ENCODE measurements at regions not wholly inside any gene's neighbourhood (a gene's known extent, or its start where the extent isn't known, plus 50 kb on each side); places are given as distances from the start of the nearest gene placed in this dataset.

DNA sequence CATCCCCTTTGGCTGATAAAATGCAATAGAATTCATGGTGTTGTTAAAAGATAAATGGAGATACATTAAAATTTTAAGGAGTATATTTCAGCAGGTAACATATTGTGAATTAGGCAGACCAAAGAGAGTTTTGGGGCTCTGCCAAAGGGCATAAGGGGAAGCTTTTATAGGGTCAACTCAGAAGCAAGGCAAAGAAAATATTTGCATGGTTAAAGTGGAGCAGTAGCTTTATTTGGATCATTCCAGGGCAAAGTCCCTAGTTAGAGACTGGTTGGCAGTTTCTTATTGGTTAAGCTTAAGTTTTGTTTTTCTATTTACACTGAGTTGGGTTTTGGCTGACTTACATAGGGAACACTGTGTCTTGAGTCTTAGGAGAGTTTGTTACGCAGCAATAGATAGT is 75.1 kb upstream of the CA10 start:
- Histone ChIP-seq H3K4me3 (ENCODE audit: low read depth in 2 of 2, low read length in 2 of 2) (no peak overlapping the region), H3K4me1 (ENCODE audit: control insufficient read depth, insufficient read depth, low read length) (no peaks in the 10 kb centered on the region), H3K9me3 (ENCODE audit: control insufficient read depth, insufficient read depth, low read depth, low read length) (no peaks in the 10 kb centered on the region), H3K27me3 (ENCODE audit: control insufficient read depth, insufficient read depth, low read length) (no peaks in the 10 kb centered on the region), H3K36me3 (ENCODE audit: control insufficient read depth, insufficient read depth, low read length) (no peaks in the 10 kb centered on the region), H3K27ac (ENCODE audit: low read length) (no peak overlapping the region)
- in situ Hi-C loops (cut with HindIII; ENCODE audit: low pct_unique_long_range_greater_than_20kb, low sequenced_read_pairs) (no loop called here), intact Hi-C loops (cut with micrococcal nuclease; ENCODE audit: unreplicated experiment) (no loop called here)
- TF ChIP-seq, protein P1, sequence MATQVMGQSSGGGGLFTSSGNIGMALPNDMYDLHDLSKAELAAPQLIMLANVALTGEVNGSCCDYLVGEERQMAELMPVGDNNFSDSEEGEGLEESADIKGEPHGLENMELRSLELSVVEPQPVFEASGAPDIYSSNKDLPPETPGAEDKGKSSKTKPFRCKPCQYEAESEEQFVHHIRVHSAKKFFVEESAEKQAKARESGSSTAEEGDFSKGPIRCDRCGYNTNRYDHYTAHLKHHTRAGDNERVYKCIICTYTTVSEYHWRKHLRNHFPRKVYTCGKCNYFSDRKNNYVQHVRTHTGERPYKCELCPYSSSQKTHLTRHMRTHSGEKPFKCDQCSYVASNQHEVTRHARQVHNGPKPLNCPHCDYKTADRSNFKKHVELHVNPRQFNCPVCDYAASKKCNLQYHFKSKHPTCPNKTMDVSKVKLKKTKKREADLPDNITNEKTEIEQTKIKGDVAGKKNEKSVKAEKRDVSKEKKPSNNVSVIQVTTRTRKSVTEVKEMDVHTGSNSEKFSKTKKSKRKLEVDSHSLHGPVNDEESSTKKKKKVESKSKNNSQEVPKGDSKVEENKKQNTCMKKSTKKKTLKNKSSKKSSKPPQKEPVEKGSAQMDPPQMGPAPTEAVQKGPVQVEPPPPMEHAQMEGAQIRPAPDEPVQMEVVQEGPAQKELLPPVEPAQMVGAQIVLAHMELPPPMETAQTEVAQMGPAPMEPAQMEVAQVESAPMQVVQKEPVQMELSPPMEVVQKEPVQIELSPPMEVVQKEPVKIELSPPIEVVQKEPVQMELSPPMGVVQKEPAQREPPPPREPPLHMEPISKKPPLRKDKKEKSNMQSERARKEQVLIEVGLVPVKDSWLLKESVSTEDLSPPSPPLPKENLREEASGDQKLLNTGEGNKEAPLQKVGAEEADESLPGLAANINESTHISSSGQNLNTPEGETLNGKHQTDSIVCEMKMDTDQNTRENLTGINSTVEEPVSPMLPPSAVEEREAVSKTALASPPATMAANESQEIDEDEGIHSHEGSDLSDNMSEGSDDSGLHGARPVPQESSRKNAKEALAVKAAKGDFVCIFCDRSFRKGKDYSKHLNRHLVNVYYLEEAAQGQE (IDR thresholded peaks at IDR 0.05; ENCODE audit: insufficient read depth in 1 of 2, low read depth in 2 of 2, low read length in 1 of 2) = no peak
- TF ChIP-seq TCF7L2 (IDR thresholded peaks at IDR 0.05; ENCODE audit: low read depth, low read length) = no peak
- ChIA-PET POLR2A (no interaction called here), CTCF (no interaction called here)
- DNase-seq (ENCODE audit: low read depth, low spot score) (no peak), ATAC-seq (no peak)
- BruUV-seq (replicated peaks) = no TSS peak

DNA sequence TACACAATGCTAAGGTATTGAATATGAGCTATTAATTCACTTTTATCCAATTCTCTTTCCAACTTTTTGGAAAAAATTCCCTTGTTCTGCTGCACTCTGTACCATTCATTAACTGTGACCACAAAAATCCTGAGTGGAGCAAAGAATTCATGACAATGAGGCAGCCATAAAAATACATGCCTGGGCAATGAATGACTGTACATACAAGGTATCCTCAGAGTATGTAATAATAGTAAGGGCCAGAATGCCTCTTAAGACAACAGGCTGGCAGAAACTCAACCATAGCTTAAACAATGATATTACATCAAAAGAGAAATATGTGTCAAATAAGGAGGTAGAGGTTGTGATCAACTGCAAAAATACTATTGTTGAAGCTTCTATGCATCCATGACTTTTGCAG is 74.7 kb upstream of the CA10 start:
- CTCF ChIA-PET = no interaction called here
- DNase-seq (ENCODE audit: low read depth, low spot score) (no peak), ATAC-seq (no peak)
- Histone ChIP-seq H3K9me3 (ENCODE audit: control insufficient read depth, insufficient read depth, low read depth, low read length) (no peaks in the 10 kb centered on the region), H3K27me3 (ENCODE audit: control insufficient read depth, insufficient read depth, low read length) (no peaks in the 10 kb centered on the region), H3K27ac (ENCODE audit: low read length) (no peak overlapping the region), H3K4me3 (ENCODE audit: low read depth in 2 of 2, low read length in 2 of 2) (no peak overlapping the region), H3K36me3 (ENCODE audit: control insufficient read depth, insufficient read depth, low read length) (no peaks in the 10 kb centered on the region), H3K4me1 (ENCODE audit: control insufficient read depth, insufficient read depth, low read length) (no peaks in the 10 kb centered on the region)
- no TSS peak for BruUV-seq (replicated peaks)
- TF ChIP-seq TCF7L2 (IDR thresholded peaks at IDR 0.05; ENCODE audit: low read depth, low read length) (no peak), POLR2AphosphoS5 (IDR thresholded peaks at IDR 0.05; ENCODE audit: low read depth, low read length) (no peak), SIN3A (IDR thresholded peaks at IDR 0.05; ENCODE audit: borderline replicate concordance, insufficient read depth, low read depth, low read length) (no peak)
- TF ChIP-seq, protein P1 (IDR thresholded peaks at IDR 0.05; ENCODE audit: insufficient read depth in 1 of 2, low read depth in 2 of 2, low read length in 1 of 2) = no peak
- TF ChIP-seq, protein P2, sequence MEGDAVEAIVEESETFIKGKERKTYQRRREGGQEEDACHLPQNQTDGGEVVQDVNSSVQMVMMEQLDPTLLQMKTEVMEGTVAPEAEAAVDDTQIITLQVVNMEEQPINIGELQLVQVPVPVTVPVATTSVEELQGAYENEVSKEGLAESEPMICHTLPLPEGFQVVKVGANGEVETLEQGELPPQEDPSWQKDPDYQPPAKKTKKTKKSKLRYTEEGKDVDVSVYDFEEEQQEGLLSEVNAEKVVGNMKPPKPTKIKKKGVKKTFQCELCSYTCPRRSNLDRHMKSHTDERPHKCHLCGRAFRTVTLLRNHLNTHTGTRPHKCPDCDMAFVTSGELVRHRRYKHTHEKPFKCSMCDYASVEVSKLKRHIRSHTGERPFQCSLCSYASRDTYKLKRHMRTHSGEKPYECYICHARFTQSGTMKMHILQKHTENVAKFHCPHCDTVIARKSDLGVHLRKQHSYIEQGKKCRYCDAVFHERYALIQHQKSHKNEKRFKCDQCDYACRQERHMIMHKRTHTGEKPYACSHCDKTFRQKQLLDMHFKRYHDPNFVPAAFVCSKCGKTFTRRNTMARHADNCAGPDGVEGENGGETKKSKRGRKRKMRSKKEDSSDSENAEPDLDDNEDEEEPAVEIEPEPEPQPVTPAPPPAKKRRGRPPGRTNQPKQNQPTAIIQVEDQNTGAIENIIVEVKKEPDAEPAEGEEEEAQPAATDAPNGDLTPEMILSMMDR (IDR thresholded peaks at IDR 0.05) = no peak
- in situ Hi-C loops (cut with HindIII; ENCODE audit: low pct_unique_long_range_greater_than_20kb, low sequenced_read_pairs) = no loop called here
- POLR2A ChIA-PET = no interaction called here
- intact Hi-C loops (cut with micrococcal nuclease; ENCODE audit: unreplicated experiment) = no loop called here

Data from Panc1 (cell line).